ENCODE measurements at regions not wholly inside any gene's neighbourhood (a gene's known extent, or its start where the extent isn't known, plus 50 kb on each side); places are given as distances from the start of the nearest gene placed in this dataset.
"Not testable (repeated sequence)": the region's sequence is repeated elsewhere in the genome, so short reads cannot be mapped to it uniquely, and the experiment has no call there.

GRCh38 chr12:31906557-31907301 lies 52.5 kb upstream of the RESF1 start:
- no peak for DNase-seq (ENCODE audit: low read depth, low spot score)

GRCh38 chr12:31903025-31903424 lies 56.2 kb upstream of the RESF1 start:
- DNase-seq (ENCODE audit: low read depth, low spot score), result no peak

GRCh38 chr12:31900271-31900670 lies 58.9 kb upstream of the RESF1 start:
- no peak for DNase-seq (ENCODE audit: low read depth, low spot score)

- no peak for DNase-seq (ENCODE audit: low read depth, low spot score)
Observed at GRCh38 chr12:31899109-31899508, 60.1 kb upstream of the RESF1 start.

GRCh38 chr12:31897781-31898503 lies 61.3 kb upstream of the RESF1 start:
- DNase-seq (ENCODE audit: low read depth, low spot score), result no peak

- not testable (repeated sequence) for DNase-seq (ENCODE audit: low read depth, low spot score)
Observed at GRCh38 chr12:31897092-31897491, 62.1 kb upstream of the RESF1 start.

- peak; percentile 74 for DNase-seq (ENCODE audit: low read depth, low spot score)
Observed at GRCh38 chr12:31896514-31897039, 62.6 kb upstream of the RESF1 start.

GRCh38 chr12:31895449-31896150 lies 63.6 kb upstream of the RESF1 start:
- no peak for DNase-seq (ENCODE audit: low read depth, low spot score)

- DNase-seq (ENCODE audit: low read depth, low spot score), result no peak
Observed at GRCh38 chr12:31890295-31891285, 68.6 kb upstream of the RESF1 start.

GRCh38 chr12:31887109-31887811 lies 72.0 kb upstream of the RESF1 start:
- DNase-seq (ENCODE audit: low read depth, low spot score), result no peak

- DNase-seq (ENCODE audit: low read depth, low spot score), result not testable (repeated sequence)
Observed at GRCh38 chr12:31882682-31883081, 76.5 kb upstream of the RESF1 start.

GRCh38 chr12:31880340-31880739 lies 78.9 kb upstream of the RESF1 start:
- no peak for DNase-seq (ENCODE audit: low read depth, low spot score)

- no peak for DNase-seq (ENCODE audit: low read depth, low spot score)
Observed at GRCh38 chr12:31877884-31878283, 81.3 kb upstream of the RESF1 start.

- DNase-seq (ENCODE audit: low read depth, low spot score), result no peak
Observed at GRCh38 chr12:31876568-31877424, 82.4 kb upstream of the RESF1 start.

- DNase-seq (ENCODE audit: low read depth, low spot score), result no peak
Observed at GRCh38 chr12:31875609-31875964, 83.6 kb upstream of the RESF1 start.

GRCh38 chr12:31874961-31875608 lies 84.1 kb upstream of the RESF1 start:
- DNase-seq (ENCODE audit: low read depth, low spot score), result peak; percentile 42

- DNase-seq (ENCODE audit: low read depth, low spot score), result no peak
Observed at GRCh38 chr12:31872831-31873604, 86.2 kb upstream of the RESF1 start.

- DNase-seq (ENCODE audit: low read depth, low spot score), result no peak
Observed at GRCh38 chr12:31869972-31870371, 89.2 kb upstream of the RESF1 start.

All from activated CD4-positive, CD25-positive, alpha-beta regulatory T cell treated with anti-CD3 and anti-CD28 coated beads, Interleukin-2, amount 50 U/mL, for 16 hours (primary cell).